GM23338 (cell line): ENCODE measurements at regions not wholly inside any gene's neighbourhood (a gene's known extent, or its start where the extent isn't known, plus 50 kb on each side); places are given as distances from the start of the nearest gene placed in this dataset.

Experiments used
- CTCF ChIP-seq, 2 experiments: fragments of 200-600 bp in 1 of 2; sonication (generic) in 1 of 2; conservative IDR thresholded peaks; 2 replicates each; pipeline versions ENCODE4 v1.5.1 to v1.6.1; 2016 to 2017; ENCODE audit warnings: antibody characterized with exemption in 2 of 2, low read depth in 2 of 2, mild to moderate bottlenecking in 2 of 2, moderate library complexity in 1 of 2
- EZH2phosphoT487 ChIP-seq: fragments of 200-600 bp; sonication (generic); IDR thresholded peaks from one replicate; pipeline ENCODE4 v1.8.1; 2018; ENCODE audit warnings: antibody characterized with exemption; ENCODE audit not compliant: unreplicated experiment
- POLR2AphosphoS5 ChIP-seq: IDR thresholded peaks from 2 replicates; pipeline ENCODE4 v1.6.1; 2016; ENCODE audit warnings: antibody characterized with exemption, low read depth

GRCh38 chr14:62453226-62453625 lies 592.0 kb downstream of the KCNH5 start:
- TF ChIP-seq CTCF (conservative IDR thresholded peaks at IDR 0.05; ENCODE audit: low read depth in 2 of 2) (no peak), EZH2phosphoT487 (no peak), POLR2AphosphoS5 (no peak)
